ENCODE measurements at regions not wholly inside any gene's neighbourhood (a gene's known extent, or its start where the extent isn't known, plus 50 kb on each side); places are given as distances from the start of the nearest gene placed in this dataset.

DNA sequence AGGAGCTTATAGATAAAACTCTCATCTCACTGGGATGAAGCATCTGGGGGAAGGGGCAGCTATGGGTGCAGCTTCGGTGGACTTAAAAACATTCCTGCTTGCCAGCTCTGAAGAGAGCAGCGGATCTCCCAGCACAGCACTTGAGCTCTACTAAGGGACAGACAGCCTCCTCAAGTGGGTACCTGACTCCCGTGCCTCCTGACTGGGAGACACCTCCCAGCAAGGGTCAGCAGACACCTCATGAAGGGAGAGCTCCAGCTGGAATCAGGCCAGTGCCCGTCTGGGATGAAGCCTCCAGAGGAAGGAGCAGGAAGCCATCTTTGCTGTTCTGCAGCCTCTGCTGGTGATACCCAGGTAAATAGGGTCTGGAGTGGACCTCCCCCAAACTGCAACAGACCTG, 345.2 kb upstream of the SYT1 start:
- Histone ChIP-seq H3K4me1 (ENCODE audit: control insufficient read depth in 5 of 5, insufficient read depth in 5 of 5, low read length in 5 of 5) (no peaks in the 10 kb centered on the region), H3K4me3 (ENCODE audit: low read depth in 1 of 5, low read length in 5 of 5) (no peak overlapping the region), H3K9me3 (ENCODE audit: control insufficient read depth in 5 of 5, low read length in 5 of 5) (peaks cover 0 to 9% (median 0%) of the 10 kb centered on the region in 5 donors), H3K27me3 (ENCODE audit: control insufficient read depth in 5 of 5, insufficient read depth in 4 of 5, low read length in 5 of 5) (peaks cover 0 to 2% (median 0%) of the 10 kb centered on the region in 5 donors), H3K27ac (ENCODE audit: low read depth, low read length) (no peak overlapping the region), H3K9ac (ENCODE audit: low read length in 5 of 5) (no peak overlapping the region), H3K36me3 (ENCODE audit: control insufficient read depth in 5 of 5, insufficient read depth in 5 of 5, low read length in 5 of 5) (no peaks in the 10 kb centered on the region)

DNA sequence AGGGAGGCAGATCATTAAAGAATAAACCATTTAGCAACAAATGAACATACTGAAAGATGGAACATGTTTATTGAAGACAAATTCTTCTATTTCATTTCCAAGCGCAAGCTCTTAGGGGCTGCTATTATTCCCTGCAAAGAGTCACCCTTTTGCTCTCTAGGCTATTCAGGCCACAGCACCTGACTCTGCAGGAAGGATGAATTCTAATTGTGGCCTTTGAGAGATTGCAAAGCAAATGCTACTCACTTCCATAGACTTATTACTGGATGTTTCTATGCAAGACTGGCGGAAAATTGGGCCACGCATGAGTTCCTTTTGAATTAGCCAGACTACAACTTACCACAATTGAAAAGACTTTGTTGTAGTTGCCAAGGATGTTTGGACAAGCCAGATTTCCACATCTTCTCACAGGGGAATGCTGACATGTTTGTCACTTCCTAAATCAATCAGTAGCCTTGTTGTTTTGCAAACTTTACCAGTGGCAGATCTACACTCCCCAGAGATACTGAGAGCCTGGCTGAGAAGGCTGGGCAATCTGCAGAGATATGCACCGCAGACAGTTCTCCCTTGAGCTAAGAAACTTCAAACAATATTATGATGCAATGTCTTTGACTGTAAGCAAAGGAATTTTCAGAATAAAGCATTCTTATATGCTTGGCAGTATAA, 334.3 kb upstream of the SYT1 start:
- H3K9me3 ChIP-seq (ENCODE audit: control insufficient read depth in 5 of 5, low read length in 5 of 5), result no peaks in the 10 kb centered on the region
- H3K4me3 ChIP-seq (ENCODE audit: low read depth in 1 of 5, low read length in 5 of 5), result no peak overlapping the region

DNA sequence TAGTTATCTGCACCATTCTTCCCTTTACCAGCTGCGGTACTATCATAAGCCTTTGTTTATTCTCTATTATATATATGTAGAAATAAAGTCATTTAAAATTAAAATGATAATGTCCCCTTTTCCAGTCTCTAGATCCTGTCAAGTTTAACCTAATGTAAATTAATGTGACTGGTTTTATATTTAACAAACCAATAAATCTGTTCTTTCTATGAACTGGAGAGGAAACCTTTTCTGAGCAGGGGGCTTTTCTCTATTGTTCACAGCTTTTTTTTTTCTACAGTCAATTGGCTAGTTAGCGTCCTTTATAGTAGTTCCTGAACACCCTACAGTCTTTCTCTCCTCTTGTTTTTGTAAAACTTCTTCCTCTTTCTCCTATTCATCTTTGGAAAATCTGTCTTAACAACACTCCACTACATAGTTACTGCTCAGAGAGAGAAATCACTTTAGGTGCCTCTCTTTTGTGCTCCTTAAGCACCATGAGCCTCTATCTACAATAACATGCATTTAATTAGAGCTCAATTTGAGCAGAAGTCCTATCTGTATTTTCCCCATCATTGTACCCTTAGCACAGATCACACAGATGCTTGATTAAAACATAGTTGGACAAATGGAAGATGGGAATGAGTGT, 332.6 kb upstream of the SYT1 start:
- no peaks in the 10 kb centered on the region for H3K9me3 ChIP-seq (ENCODE audit: control insufficient read depth in 5 of 5, low read length in 5 of 5)
- H3K9ac ChIP-seq (ENCODE audit: low read length in 5 of 5), result no peak overlapping the region
- no peak overlapping the region for H3K27ac ChIP-seq (ENCODE audit: low read depth, low read length)
- H3K4me3 ChIP-seq (ENCODE audit: low read depth in 1 of 5, low read length in 5 of 5), result no peak overlapping the region
- H3K4me1 ChIP-seq (ENCODE audit: control insufficient read depth in 5 of 5, insufficient read depth in 5 of 5, low read length in 5 of 5), result peaks cover 0 to 10% (median 4%) of the 10 kb centered on the region in 5 donors
- no peaks in the 10 kb centered on the region for H3K27me3 ChIP-seq (ENCODE audit: control insufficient read depth in 5 of 5, insufficient read depth in 4 of 5, low read length in 5 of 5)
- H3K36me3 ChIP-seq (ENCODE audit: control insufficient read depth in 5 of 5, insufficient read depth in 5 of 5, low read length in 5 of 5), result no peaks in the 10 kb centered on the region

More for the DNA sequence above, 334.3 kb upstream of the SYT1 start:
- Histone ChIP-seq H3K36me3 (ENCODE audit: control insufficient read depth in 5 of 5, insufficient read depth in 5 of 5, low read length in 5 of 5) (no peaks in the 10 kb centered on the region), H3K4me1 (ENCODE audit: control insufficient read depth in 5 of 5, insufficient read depth in 5 of 5, low read length in 5 of 5) (peaks cover 0 to 10% (median 4%) of the 10 kb centered on the region in 5 donors), H3K27ac (ENCODE audit: low read depth, low read length) (no peak overlapping the region), H3K9ac (ENCODE audit: low read length in 5 of 5) (no peak overlapping the region), H3K27me3 (ENCODE audit: control insufficient read depth in 5 of 5, insufficient read depth in 4 of 5, low read length in 5 of 5) (no peaks in the 10 kb centered on the region)

DNA sequence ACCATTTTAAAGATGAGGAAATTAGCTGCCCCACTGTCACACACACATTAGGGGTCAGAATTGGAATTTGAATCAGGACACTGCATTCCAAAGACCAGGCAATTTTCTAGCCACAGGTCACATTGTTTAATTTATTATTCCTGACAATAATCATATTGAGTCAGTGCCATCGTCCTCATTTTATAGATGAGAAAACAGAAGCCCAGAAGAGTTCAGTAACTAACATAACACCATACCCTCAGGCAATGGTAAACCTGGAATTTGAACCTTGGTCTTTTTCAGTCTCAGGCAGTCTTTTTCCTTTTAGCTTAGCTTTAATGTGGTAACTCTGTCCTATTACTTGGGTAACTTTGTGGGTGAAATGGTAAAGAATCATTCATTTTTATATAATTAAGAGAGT, 330.3 kb upstream of the SYT1 start:
- no peaks in the 10 kb centered on the region for H3K9me3 ChIP-seq (ENCODE audit: control insufficient read depth in 5 of 5, low read length in 5 of 5)
- H3K9ac ChIP-seq (ENCODE audit: low read length in 5 of 5), result no peak overlapping the region
- peaks cover 0 to 10% (median 4%) of the 10 kb centered on the region in 5 donors for H3K4me1 ChIP-seq (ENCODE audit: control insufficient read depth in 5 of 5, insufficient read depth in 5 of 5, low read length in 5 of 5)
- H3K4me3 ChIP-seq (ENCODE audit: low read depth in 1 of 5, low read length in 5 of 5), result no peak overlapping the region
- no peak overlapping the region for H3K27ac ChIP-seq (ENCODE audit: low read depth, low read length)
- H3K36me3 ChIP-seq (ENCODE audit: control insufficient read depth in 5 of 5, insufficient read depth in 5 of 5, low read length in 5 of 5), result no peaks in the 10 kb centered on the region
- H3K27me3 ChIP-seq (ENCODE audit: control insufficient read depth in 5 of 5, insufficient read depth in 4 of 5, low read length in 5 of 5), result peaks cover 0 to 2% (median 0%) of the 10 kb centered on the region in 5 donors

DNA sequence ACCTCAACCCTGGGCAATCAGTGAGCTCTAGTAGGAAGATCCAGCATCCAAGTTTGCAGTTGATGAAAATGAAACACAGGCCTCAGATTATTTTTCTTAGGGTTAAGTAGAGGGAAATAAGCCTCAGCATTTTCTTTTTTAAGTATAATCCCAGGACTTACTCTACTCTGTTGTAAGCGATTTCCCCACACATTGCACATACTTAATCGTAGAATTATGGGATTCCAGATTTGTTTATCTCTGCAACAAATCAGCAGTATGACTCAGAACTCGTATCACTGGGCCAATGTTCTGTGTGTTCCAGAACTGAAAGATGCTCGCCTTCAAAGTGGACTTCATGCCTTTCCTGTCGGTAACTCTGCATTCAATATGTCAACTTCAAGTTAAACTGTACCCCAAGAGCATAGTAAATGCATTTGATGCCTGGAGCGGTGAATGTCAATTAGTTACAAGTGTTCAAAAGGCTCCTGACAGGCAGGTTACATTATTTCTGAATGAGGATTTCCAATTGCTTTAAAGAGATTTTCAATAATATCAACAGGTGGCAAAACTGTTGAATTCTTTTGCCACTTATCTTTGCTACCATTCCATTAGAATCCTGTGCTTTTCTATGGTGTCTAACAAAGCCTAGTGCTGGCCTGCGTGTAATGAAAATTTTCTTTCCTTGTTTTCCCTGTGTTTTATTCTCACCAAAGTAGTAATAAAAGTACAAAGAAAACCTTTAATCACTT, 323.8 kb upstream of the SYT1 start:
- no peak overlapping the region for H3K4me3 ChIP-seq (ENCODE audit: low read depth in 1 of 5, low read length in 5 of 5)
- H3K36me3 ChIP-seq (ENCODE audit: control insufficient read depth in 5 of 5, insufficient read depth in 5 of 5, low read length in 5 of 5), result no peaks in the 10 kb centered on the region
- no peak overlapping the region for H3K27ac ChIP-seq (ENCODE audit: low read depth, low read length)
- H3K4me1 ChIP-seq (ENCODE audit: control insufficient read depth in 5 of 5, insufficient read depth in 5 of 5, low read length in 5 of 5), result no peaks in the 10 kb centered on the region
- no peaks in the 10 kb centered on the region for H3K9me3 ChIP-seq (ENCODE audit: control insufficient read depth in 5 of 5, low read length in 5 of 5)
- no peak overlapping the region for H3K9ac ChIP-seq (ENCODE audit: low read length in 5 of 5)
- H3K27me3 ChIP-seq (ENCODE audit: control insufficient read depth in 5 of 5, insufficient read depth in 4 of 5, low read length in 5 of 5), result peaks cover 0 to 5% (median 0%) of the 10 kb centered on the region in 5 donors

DNA sequence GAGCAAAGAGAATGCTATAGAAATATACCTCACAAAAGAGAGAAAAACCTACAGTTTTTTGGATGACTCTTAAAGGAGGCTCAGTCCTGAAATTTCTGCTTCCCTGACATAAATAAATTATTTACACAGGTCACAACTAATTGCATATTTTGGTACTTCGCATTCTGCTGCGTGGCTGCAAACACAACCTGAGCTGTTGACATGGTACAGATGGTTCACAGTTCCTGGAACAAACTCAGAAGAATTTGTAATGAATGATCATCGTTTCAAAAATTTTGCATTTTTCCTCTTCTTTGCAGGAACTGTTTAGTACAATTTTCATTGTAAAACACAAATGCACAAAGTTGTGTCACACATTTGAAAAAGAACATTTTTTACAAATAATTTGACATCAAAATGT, 313.7 kb upstream of the SYT1 start:
- Histone ChIP-seq H3K27me3 (ENCODE audit: control insufficient read depth in 5 of 5, insufficient read depth in 4 of 5, low read length in 5 of 5) (no peaks in the 10 kb centered on the region), H3K4me3 (ENCODE audit: low read depth in 1 of 5, low read length in 5 of 5) (no peak overlapping the region), H3K27ac (ENCODE audit: low read depth, low read length) (no peak overlapping the region), H3K9me3 (ENCODE audit: control insufficient read depth in 5 of 5, low read length in 5 of 5) (no peaks in the 10 kb centered on the region), H3K4me1 (ENCODE audit: control insufficient read depth in 5 of 5, insufficient read depth in 5 of 5, low read length in 5 of 5) (no peaks in the 10 kb centered on the region), H3K36me3 (ENCODE audit: control insufficient read depth in 5 of 5, insufficient read depth in 5 of 5, low read length in 5 of 5) (no peaks in the 10 kb centered on the region), H3K9ac (ENCODE audit: low read length in 5 of 5) (no peak overlapping the region)

DNA sequence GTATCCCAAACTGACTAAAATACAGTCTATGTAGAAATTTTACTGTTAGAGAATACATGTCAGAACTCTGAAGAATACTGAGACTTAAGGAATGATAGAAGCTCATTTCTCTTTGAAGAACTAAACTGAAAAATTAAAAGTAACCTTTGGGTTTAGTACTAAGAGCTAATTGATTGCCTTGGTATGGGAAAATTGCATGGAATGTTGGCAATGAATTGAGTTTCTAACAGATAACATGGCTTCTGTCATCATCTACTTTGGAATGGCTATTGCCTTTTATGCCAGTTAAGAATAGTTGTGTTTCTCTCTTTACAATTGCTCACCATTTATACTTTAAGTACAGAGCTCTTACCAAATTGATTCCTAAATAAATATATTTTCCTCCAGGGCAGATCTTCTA, 308.8 kb upstream of the SYT1 start:
- no peaks in the 10 kb centered on the region for H3K27me3 ChIP-seq (ENCODE audit: control insufficient read depth in 5 of 5, insufficient read depth in 4 of 5, low read length in 5 of 5)
- no peaks in the 10 kb centered on the region for H3K36me3 ChIP-seq (ENCODE audit: control insufficient read depth in 5 of 5, insufficient read depth in 5 of 5, low read length in 5 of 5)
- no peaks in the 10 kb centered on the region for H3K9me3 ChIP-seq (ENCODE audit: control insufficient read depth in 5 of 5, low read length in 5 of 5)
- H3K9ac ChIP-seq (ENCODE audit: low read length in 5 of 5), result no peak overlapping the region
- no peak overlapping the region for H3K4me3 ChIP-seq (ENCODE audit: low read depth in 1 of 5, low read length in 5 of 5)
- no peaks in the 10 kb centered on the region for H3K4me1 ChIP-seq (ENCODE audit: control insufficient read depth in 5 of 5, insufficient read depth in 5 of 5, low read length in 5 of 5)
- no peak overlapping the region for H3K27ac ChIP-seq (ENCODE audit: low read depth, low read length)

DNA sequence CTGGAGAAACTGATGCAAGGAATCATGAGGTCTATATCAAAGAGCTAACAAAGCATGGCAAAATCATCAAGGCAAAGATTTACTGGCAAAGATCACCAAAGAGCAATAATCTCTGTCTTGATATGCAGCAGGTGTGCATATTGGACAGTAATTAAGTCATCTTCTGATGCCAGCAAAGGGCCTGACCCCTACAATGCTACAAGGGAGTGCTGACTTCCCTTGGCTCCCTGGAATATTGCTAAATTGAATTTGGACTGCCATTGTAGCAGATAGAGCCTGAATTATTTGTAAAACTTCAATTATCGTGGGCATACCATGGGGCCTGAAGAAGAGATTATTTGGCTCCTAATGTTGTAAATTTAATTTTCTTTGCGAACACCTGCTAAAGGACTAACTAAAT, 307.9 kb upstream of the SYT1 start:
- H3K27me3 ChIP-seq (ENCODE audit: control insufficient read depth in 5 of 5, insufficient read depth in 4 of 5, low read length in 5 of 5), result no peaks in the 10 kb centered on the region
- H3K4me1 ChIP-seq (ENCODE audit: control insufficient read depth in 5 of 5, insufficient read depth in 5 of 5, low read length in 5 of 5), result no peaks in the 10 kb centered on the region
- no peaks in the 10 kb centered on the region for H3K36me3 ChIP-seq (ENCODE audit: control insufficient read depth in 5 of 5, insufficient read depth in 5 of 5, low read length in 5 of 5)
- no peak overlapping the region for H3K27ac ChIP-seq (ENCODE audit: low read depth, low read length)
- no peak overlapping the region for H3K9ac ChIP-seq (ENCODE audit: low read length in 5 of 5)
- no peak overlapping the region for H3K4me3 ChIP-seq (ENCODE audit: low read depth in 1 of 5, low read length in 5 of 5)
- no peaks in the 10 kb centered on the region for H3K9me3 ChIP-seq (ENCODE audit: control insufficient read depth in 5 of 5, low read length in 5 of 5)

DNA sequence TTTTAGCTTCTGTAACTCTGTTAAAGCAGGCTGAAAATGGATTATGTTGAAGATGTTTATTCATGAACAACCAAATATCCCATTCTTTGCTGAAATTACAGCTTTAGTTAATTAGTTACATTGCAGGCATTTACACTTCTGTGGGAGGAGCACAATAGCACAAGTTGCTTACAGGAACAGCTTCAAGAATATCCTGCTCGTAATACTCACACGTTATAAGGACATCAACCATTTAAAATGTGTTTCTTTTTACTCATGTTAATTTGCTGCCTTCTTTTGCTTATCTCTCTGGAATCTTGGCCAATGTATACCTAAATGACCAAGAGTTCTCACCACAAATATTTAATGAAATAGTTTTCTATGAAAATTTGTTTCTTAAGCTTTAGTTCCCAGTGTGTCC, 305.2 kb upstream of the SYT1 start:
- H3K4me1 ChIP-seq (ENCODE audit: control insufficient read depth in 5 of 5, insufficient read depth in 5 of 5, low read length in 5 of 5), result no peaks in the 10 kb centered on the region
- H3K9me3 ChIP-seq (ENCODE audit: control insufficient read depth in 5 of 5, low read length in 5 of 5), result no peaks in the 10 kb centered on the region
- H3K27ac ChIP-seq (ENCODE audit: low read depth, low read length), result no peak overlapping the region
- H3K9ac ChIP-seq (ENCODE audit: low read length in 5 of 5), result no peak overlapping the region
- H3K27me3 ChIP-seq (ENCODE audit: control insufficient read depth in 5 of 5, insufficient read depth in 4 of 5, low read length in 5 of 5), result no peaks in the 10 kb centered on the region
- H3K4me3 ChIP-seq (ENCODE audit: low read depth in 1 of 5, low read length in 5 of 5), result no peak overlapping the region
- H3K36me3 ChIP-seq (ENCODE audit: control insufficient read depth in 5 of 5, insufficient read depth in 5 of 5, low read length in 5 of 5), result no peaks in the 10 kb centered on the region

DNA sequence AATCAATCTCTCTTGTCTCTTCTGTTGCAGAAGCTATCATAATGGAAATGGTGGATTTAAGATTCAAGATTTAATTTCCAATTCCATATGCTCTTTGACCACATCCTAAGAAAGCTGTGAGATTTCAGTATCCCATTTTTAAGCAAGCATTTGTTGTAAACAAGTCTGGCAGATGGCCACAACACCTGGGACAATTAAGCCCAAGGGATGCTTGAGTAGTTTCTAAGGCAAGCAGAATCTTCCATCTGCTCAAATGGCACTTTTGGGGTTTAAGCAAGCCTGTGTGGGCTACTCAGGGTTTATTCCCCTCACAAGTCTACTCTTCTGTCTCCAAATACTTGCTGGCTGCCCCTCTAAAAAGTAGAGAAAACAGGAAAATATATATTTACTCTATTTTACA, 304.7 kb upstream of the SYT1 start:
- no peaks in the 10 kb centered on the region for H3K36me3 ChIP-seq (ENCODE audit: control insufficient read depth in 5 of 5, insufficient read depth in 5 of 5, low read length in 5 of 5)
- H3K27me3 ChIP-seq (ENCODE audit: control insufficient read depth in 5 of 5, insufficient read depth in 4 of 5, low read length in 5 of 5), result no peaks in the 10 kb centered on the region
- no peak overlapping the region for H3K9ac ChIP-seq (ENCODE audit: low read length in 5 of 5)
- H3K4me3 ChIP-seq (ENCODE audit: low read depth in 1 of 5, low read length in 5 of 5), result no peak overlapping the region
- no peak overlapping the region for H3K27ac ChIP-seq (ENCODE audit: low read depth, low read length)
- H3K4me1 ChIP-seq (ENCODE audit: control insufficient read depth in 5 of 5, insufficient read depth in 5 of 5, low read length in 5 of 5), result no peaks in the 10 kb centered on the region
- no peaks in the 10 kb centered on the region for H3K9me3 ChIP-seq (ENCODE audit: control insufficient read depth in 5 of 5, low read length in 5 of 5)
